NCI-H2081 (cell line): ENCODE measurements at regions not wholly inside any gene's neighbourhood (a gene's known extent, or its start where the extent isn't known, plus 50 kb on each side); places are given as distances from the start of the nearest gene placed in this dataset.
"Not testable (repeated sequence)": the region's sequence is repeated elsewhere in the genome, so short reads cannot be mapped to it uniquely, and the experiment has no call there.

Experiments used
- DNase-seq, 2 experiments: peaks; one replicate each; lab custom pipeline; 2025; lab: John Stamatoyannopoulos, UW

DNA sequence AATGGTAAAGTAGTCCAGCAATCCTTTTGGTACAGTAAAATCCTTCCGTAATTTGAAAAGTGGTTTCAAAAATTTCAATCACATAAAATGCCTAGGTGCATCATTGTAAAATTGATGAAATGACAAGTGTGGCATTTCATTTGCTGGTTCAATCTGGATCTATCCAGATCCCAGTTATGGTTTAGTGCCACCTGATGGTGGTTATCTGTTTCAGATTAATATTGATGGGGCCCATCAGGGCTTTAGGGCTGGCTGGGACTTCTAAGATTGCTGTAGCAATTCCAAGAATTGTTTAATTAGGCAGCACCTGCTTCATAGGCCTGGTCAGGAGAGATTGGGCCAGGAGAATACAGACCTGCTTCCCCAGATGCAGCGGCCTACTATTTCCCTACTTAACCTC is 55.5 kb upstream of the PIK3C3 start:
- DNase-seq = no peak

DNA sequence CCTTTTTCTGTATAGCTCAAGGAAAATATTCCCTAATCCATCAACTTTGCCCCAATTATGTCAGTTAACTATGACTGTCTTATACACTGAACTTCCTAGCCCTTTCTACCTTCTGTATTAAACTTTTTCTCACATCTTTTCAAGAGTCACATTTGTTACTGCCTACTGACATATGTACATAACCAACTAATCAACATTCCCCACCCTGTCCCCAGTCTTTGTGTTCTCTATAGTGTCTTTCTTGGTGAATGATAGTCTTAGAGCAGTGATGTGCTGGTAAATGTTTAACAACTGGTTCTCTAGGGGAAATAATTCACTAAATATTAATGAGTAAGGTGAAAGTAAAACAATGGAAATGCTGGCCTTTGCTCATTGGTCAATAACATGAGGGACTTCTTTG is 61.6 kb upstream of the PIK3C3 start:
- no peak for DNase-seq

DNA sequence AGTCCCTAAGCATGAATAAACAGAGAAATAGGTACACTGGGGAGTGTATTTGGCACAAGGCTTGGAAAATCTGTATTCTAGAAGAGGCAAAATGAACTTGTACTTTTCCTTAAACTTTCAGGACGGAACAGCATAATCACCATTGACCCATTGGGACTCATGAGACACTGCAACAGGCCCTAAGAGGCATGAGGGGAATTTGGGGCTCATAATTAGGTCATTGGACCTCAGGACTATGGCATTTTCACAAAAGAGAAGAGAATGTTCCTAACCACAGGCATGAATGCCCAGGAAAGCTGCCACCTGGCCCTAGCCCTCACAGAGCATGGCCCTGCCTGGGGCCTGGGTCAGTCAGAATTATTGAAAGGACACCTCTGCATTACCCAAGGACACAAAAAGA is 67.9 kb upstream of the PIK3C3 start:
- no peak for DNase-seq

DNA sequence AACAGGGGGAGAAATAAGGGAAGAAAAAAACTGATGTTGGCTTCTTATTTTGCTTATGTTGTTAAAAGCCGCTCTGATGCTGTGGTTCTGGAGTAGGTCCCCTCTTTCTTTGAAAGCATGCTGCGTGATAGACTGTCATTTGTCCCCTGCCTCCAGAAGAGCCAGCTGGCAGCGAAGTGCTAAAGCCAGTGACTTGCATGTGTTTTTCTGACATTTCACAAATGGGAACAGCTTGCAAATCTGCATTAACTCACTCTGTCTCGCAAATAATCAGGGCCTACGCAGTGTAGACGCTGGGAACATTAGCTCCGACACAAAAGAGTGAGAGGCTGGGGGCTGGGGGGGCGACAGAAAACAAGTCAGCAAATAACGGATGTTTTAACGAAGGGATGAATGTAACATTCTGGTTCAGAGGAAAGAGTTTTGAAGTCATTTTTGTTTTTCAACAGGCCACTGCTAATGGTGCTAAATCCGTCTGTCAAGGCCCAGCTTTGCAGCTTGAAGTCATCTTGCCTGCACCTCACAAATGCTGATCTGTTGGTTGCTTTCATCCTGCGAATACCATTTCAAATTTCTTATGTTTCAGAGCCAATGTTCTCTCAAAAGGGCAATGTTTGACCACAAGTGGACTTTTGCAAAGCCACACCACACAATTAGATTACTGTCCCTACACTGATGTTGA is 68.8 kb upstream of the PIK3C3 start:
- no peak for DNase-seq

DNA sequence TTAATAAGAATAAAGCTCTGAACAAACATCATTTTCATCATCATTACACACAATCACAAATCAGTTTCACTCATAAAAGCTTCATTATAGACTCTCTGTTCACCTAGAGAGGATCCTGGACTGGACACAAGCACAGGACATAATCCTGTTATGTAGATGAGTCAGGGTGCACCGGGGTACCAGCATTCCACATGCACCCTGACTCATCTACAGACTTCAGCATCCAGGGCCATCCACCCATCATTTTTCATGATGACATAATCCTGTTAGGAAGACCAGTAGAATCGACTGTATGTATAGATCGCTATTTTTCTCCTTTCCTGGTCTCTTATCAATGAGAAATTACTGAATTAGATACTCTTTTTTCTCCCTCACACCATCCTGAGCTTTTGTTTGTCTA is 73.7 kb upstream of the PIK3C3 start:
- DNase-seq = no peak

DNA sequence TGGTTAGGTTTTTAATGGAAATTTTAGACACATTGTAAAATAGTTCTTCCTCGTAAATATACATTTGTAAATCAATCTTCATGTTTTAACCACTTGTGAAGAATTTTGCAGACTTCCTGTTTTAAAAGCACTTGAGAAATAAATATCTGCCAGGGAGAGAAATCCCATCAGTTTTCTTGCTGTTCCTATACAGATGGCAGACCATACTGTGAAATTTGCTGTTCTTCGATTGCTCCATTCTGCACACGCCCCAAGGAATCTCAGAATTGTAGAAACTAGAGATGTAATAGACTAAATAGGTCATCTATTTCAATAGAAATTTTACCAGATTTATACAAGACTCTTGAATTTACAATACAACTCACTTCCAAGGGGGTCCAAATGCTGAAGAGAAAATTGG is 75.8 kb upstream of the PIK3C3 start:
- DNase-seq = no peak

DNA sequence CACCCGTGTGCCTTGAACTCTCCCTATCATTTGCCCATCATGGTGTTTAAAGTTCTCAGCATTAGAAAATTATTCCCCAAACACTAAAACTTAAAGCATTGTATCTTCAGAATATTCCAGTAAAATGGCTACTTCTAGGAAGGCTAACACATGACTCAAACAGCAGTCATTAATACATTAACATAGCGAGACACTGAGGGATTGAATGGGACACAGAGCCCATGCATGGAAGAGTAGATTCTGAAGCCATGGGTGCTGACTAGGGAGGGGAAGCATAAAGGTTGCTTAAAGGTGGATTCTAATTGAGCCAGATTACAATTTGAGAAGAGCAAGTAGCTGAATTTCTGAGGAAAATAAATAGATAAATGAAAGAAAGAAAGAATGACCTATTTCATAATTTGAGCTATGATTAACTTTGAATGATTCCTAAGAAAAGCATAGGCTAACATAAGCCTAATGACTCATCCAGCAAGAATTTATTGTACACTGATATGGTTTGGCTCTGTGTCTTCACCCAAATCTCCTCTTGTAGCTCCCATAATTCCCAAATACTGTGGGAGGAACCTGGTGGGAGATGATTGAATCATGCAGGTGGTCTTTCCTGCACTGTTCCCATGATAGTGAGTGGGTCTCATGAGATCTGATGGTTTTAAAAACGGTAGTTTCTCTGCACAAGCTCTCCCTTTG is 79.8 kb upstream of the PIK3C3 start:
- DNase-seq = no peak

DNA sequence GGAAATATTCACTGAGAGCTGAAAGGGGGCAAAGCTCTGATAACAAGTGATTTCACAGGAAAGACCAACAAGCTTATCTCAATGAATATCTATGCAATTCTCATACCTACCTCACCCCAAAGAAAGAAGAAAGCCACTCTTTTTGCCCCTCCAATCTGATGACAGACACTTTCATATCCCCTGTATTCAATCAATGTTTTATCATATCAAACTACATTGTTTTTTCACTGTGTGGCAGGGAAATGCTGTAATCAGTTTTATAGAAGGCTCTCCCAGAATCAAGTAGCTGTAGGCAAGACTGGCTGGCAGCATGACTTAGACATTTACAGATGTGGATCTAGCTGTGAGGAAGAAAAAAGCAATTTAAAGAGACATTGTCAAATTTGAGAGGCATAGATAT is 81.3 kb upstream of the PIK3C3 start:
- DNase-seq = no peak

DNA sequence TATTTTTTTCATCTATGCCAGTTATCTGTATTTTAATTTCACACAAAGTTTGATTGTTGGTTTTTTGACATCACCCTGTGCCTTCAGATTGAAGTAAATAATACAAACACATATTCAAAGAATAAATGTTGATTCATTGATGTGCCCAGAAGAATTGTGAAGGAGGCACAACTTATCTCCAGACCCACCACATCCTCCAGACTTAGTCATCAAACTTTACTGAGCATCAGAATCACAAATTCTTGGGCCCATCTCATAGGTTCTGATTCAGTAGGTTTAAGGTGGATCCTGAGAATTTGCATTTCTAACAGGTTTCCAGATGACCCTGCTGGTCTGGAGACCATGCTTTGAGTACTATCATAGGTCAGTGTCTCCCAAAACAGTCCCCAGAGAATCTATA is 82.8 kb upstream of the PIK3C3 start:
- no peak for DNase-seq

DNA sequence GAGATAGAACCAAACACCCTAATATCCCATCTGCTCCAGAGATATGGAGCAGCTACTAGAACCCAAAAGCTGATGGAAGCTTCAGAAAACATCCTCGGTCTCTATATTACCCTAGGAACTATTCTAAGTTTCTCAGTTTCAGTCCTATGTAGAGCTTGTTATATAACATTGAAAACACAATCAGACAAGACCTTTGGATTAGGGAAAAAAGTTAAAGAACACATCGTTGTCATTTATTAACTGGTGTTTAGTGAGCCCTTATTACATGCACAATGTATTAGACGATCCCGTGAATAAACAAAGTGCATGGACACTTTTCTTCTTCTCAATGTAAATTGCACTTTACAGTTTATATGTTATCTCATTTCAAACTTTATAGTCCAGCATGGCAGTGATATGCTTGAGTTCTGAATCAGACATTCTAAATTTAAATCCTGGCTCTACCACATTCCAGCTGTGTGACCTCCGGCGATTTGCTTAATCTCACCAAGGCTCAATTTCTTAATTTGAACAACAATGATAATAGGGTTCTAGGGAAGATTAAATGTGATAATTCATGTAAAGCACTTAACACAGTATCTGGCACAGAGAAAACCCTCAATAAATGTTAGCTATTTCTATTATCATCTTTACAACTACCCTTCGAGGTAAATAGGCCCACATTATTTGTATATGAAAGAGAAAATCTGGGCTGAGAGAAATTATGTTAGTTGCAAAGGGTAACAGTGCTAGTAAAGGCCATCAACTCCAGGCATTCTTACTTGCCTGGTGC is 83.6 kb upstream of the PIK3C3 start:
- no peak for DNase-seq

DNA sequence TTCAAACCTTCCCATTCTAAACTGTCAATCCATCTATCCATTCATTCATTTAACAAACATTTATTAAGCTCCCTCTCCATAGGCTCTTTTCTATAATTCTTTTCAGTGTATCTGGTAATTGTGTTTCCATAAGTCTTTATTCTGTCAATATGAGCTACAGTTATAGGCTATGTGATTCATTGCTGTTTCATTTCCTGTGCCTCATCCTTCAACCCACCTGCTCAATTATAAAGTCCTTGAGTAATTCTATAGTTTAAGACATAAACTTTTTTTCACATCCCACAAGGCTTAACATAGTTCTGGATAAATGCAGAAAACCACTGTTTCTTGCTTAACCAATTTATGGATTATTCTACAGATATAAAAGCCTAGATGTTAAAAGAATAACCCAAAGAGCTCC is 84.2 kb upstream of the PIK3C3 start:
- no peak for DNase-seq

DNA sequence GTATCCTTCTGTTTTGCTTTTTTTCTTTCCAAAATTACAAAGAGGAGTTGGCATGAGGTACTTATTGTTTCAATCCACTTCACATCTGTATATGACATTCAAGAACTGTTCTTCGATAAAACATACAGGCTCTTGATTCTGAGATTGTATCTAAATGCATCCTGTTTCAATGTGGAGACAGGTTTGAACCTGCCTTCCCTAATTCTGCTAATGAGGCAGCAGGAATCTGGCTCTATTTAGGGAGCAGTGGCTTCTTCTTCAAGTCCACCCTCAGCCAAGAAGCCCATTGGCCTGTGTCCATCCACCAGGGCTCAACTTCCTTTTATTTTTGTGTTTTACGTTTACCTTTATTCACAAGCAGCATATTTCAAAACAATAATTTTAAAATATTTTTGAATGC is 84.8 kb upstream of the PIK3C3 start:
- DNase-seq = no peak

DNA sequence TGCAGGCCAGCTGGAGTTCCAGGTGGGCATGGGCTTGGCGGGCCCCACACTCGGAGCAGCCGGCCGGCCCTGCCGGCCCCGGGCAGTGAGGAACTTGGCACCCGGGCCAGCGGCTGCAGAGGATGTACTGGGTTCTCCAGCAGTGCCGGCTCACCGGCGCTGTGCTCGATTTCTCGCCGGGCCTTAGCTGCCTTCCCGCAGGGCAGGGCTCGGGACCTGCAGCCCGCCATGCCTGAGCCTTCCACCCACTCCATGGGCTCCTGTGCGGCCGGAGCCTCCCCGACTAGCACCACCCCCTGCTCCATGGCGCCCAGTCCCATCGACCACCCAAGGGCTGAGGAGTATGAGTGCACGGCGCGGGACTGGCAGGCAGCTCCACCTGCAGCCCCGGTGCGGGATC is 89.2 kb upstream of the PIK3C3 start:
- DNase-seq = not testable (repeated sequence)

DNA sequence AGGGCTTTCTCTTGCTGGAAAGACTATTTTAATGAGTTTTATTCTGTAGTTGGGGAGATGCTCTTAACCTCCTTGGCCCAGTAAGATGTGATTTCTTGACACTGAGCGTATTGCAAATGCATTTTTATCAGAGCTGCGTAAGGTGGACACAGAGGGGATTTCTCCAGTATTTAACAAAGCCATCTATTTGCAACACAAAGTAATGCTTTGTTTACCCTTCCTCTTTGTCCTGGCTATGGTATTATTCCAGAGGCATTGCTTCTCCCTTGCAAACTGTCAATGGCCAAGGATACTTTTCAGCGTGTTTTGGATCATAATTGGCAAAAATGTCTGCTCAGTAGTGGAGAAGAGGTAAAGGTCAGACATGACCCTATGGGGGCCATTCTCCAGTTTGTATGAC is 90.8 kb upstream of the PIK3C3 start:
- DNase-seq = no peak

DNA sequence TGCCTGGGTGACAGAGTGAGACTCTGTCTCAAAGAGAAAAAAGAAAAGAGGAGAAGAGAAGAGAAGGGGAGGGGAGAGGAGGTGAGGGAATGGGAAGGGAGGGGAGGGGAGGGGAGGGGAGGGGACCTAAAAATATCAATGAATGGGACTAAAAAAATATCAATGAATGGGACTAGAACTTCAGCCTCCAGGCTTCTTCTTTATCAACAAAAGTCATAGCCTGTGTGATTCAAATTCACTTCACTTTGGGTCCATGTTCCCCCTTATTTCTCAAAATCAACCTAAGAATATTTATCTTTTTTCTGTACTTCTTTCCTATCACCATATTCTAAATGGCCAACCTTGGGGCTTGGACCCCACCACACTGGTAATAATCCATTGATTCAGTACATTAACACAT is 92.1 kb upstream of the PIK3C3 start:
- DNase-seq = no peak

DNA sequence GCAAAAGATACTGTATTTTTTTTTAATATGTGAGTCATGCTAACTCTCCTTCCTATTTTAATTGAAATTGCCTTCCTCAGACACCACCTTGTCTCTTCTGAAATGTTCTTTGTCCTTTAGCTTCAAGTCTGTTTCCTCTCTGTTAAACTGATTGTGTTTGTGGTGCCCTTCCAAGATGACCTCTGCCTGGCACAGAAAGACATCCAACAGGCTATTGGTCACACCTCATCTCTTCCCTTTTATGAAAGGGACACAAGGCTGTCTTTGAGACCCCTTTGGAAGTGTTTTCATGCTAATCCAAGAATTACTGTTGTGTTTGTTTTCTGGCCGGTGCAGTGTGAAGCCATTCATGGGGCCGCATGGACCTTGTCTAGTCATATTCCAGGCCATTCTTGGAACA is 94.0 kb upstream of the PIK3C3 start:
- no peak for DNase-seq

DNA sequence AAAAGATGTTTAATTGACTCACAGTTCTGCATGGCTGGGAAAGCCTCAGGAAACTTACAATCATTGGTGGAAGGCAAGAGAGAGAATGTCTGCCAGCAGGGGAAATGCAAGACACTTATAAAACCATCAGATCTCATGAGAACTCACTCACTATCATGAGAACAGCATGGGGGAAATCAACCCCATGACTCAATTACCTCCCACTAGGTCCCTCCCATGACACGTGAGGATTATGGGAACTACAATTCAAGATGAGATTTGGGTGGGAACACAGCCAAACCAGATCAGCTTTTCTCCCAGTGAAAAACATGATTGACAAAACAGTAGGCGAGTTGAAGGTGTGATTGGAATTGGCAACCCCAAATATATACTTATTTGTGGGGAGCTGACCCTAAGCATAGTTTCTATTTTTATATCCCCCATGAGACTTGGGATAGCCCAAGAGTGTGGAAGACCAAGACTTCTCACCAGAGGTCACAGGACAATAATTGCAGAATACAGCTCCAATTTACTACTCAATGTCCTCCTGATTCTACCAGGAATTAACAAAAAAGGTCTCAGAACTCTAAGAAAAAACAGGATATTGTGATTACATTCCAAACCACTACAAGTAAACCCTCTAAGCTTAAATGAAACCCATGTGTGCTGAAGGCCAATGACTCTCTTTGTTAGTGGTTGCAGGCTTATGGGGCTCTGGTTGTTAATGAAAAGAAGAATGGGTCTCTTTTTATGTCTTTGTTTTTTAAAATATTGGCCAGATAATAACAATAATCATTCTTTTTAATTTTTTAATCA is 96.1 kb upstream of the PIK3C3 start:
- no peak for DNase-seq

DNA sequence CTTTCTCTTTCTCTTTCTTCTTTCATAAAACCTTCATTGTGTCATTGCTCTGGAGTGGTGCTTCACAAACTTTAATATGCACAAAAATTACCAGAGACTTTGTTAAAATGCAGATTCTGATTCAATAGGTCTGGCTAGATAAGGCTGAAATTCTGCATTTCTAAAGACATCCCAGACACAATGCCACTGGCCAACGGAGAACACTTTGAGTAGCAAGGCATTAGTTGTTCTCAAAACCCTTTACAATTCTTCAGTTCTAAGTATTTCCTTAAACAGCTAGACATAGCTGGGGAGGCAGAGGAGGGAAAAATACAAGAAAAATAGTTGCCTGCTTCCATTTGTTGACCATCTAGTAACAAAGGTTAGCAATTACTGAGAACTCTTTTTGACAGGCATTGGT is 101.8 kb upstream of the PIK3C3 start:
- DNase-seq = no peak

DNA sequence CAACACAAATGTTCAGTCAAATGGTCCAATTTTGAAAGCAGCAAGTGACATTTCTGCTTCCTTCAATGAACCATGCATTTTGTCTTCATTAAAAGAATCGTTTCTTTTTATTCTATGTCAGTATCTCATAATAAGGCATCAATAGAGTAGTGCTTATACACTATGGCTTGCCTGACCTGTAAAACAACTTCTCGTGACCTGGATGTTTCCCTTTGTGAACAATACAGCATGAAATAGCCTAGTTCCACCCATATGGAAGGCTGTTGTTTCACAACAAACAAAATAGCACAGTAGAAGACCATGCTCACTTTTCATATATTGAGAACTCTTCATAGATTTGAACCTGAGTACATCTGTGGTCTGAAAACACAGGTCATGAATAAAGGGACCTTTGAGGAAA is 104.3 kb upstream of the PIK3C3 start:
- no peak for DNase-seq

DNA sequence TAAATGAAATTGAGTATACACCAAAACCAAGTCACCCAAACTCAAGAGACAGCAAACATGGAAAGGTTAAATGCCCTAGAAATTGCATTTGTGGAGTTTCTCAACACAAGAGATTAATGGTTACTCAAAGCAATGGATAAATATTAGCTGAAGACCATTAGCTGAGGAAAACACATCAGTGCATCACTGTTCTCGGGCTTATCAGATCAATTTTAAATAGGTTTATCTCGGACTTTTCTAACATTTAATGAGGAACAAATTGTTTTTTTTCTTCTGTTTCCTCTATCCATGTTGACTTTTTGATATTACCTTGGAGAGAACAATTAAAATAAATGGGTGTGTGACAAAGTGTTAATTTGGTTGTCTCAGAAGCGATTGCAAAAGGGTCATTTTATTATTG is 105.4 kb upstream of the PIK3C3 start:
- no peak for DNase-seq

DNA sequence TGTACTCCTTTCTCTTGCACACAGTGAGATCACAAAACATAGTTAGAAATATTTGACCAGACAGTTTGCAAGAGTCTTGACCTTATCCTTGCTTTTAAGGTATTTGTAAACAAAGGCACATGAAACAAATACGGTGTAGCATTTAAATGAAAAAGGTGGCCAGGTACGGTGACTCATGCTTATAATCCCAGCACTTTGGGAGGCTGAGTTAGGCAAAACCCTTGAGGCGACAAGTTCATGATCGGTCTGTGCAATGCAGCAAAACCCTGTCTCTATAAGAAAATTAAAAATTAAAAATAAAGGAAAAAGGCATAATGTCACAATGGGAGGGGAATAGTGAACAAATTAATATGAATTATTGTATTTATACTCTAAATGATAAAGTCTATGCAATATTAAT is 109.5 kb upstream of the PIK3C3 start:
- DNase-seq = no peak

DNA sequence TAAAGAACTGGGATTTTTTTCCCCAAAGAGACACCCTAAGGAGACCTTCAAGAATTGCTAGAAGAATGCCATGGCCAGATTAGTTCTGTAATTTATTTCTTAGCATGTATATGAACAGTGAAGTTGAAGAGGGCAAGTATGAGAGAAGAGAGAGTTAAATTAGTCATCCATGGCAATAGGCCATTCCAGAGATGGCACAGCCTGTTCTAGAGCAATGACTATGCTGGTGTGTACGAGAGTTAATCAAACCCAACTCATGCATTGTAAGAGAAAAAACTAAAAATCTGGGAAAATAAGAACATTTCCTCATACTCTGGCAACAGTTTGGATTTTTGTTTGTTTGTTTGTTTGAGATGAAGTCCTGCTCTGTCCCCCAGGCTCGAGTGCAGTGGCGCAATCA is 112.1 kb upstream of the PIK3C3 start:
- DNase-seq = no peak
